Loucy (cell line): ENCODE measurements at regions not wholly inside any gene's neighbourhood (a gene's known extent, or its start where the extent isn't known, plus 50 kb on each side); places are given as distances from the start of the nearest gene placed in this dataset.
"Not testable (repeated sequence)": the region's sequence is repeated elsewhere in the genome, so short reads cannot be mapped to it uniquely, and the experiment has no call there.

Source experiments
- H2AFZ ChIP-seq: fragments of 200-600 bp; sonication (generic); 2 replicates; pipeline ENCODE4 v1.6.0; 2016; ENCODE audit warnings: antibody characterized with exemption, mild to moderate bottlenecking, low read length, moderate library complexity
- H3F3A ChIP-seq: fragments of 200-600 bp; 2 replicates; pipeline ENCODE4 v1.6.0; 2016; ENCODE audit warnings: antibody characterized with exemption, low read depth, mild to moderate bottlenecking
- H3K27me3 ChIP-seq: fragments of 200-600 bp; sonication (generic); 2 replicates; pipeline ENCODE4 v1.6.1; 2014; ENCODE audit warnings: low read length, mild to moderate bottlenecking; ENCODE audit not compliant: insufficient read depth, poor library complexity, severe bottlenecking
- H3K36me3 ChIP-seq: fragments of 200-600 bp; sonication (generic); 2 replicates; pipeline ENCODE4 v1.6.1; 2016; ENCODE audit warnings: low read length; ENCODE audit not compliant: insufficient read depth
- H3K4me1 ChIP-seq: fragments of 200-600 bp; sonication (generic); 2 replicates; pipeline ENCODE4 v1.5.1; 2014; ENCODE audit warnings: low read length, mild to moderate bottlenecking; ENCODE audit not compliant: insufficient read depth, poor library complexity, severe bottlenecking
- H3K4me2 ChIP-seq: fragments of 200-600 bp; sonication (generic); 2 replicates; pipeline ENCODE4 v1.6.0; 2014; ENCODE audit warnings: antibody characterized with exemption, low read length, low read depth, mild to moderate bottlenecking; ENCODE audit not compliant: poor library complexity, severe bottlenecking
- H3K4me3 ChIP-seq: fragments of 200-600 bp; sonication (generic); 2 replicates; pipeline ENCODE4 v1.5.1; 2014; ENCODE audit warnings: low read length, mild to moderate bottlenecking, mixed read lengths; ENCODE audit not compliant: poor library complexity, severe bottlenecking
- H3K79me2 ChIP-seq: fragments of 200-600 bp; sonication (generic); 2 replicates; pipeline ENCODE4 v1.6.1; 2014; ENCODE audit warnings: low read length; ENCODE audit not compliant: insufficient read depth
- H3K9ac ChIP-seq: fragments of 200-600 bp; sonication (generic); 2 replicates; pipeline ENCODE4 v1.6.0; 2014; ENCODE audit warnings: mild to moderate bottlenecking, low read depth, low read length, moderate library complexity; ENCODE audit not compliant: poor library complexity, severe bottlenecking
- H3K9me2 ChIP-seq: fragments of 200-600 bp; sonication (generic); replicated peaks from 2 replicates; pipeline ENCODE4 v1.6.1; 2016; ENCODE audit warnings: low read depth, low read length, mixed read lengths
- H3K9me3 ChIP-seq: fragments of 200-600 bp; sonication (generic); 2 replicates; pipeline ENCODE4 v1.6.1; 2014; ENCODE audit warnings: mild to moderate bottlenecking, antibody characterized with exemption, low read length, low read depth; ENCODE audit not compliant: insufficient read depth
- H4K20me1 ChIP-seq: fragments of 200-600 bp; sonication (generic); 2 replicates; pipeline ENCODE4 v1.6.0; 2014; ENCODE audit warnings: antibody characterized with exemption, low read length, mild to moderate bottlenecking; ENCODE audit not compliant: insufficient read depth, poor library complexity, severe bottlenecking
- CTCF ChIP-seq: fragments of 200-600 bp; sonication (generic); conservative IDR thresholded peaks from 2 replicates; pipeline ENCODE4 v1.5.1; 2014; ENCODE audit warnings: mild to moderate bottlenecking, antibody characterized with exemption, low read length
- EZH2phosphoT487 ChIP-seq: fragments of 200-600 bp; IDR thresholded peaks from 2 replicates; pipeline ENCODE4 v1.6.1; 2018; ENCODE audit warnings: antibody characterized with exemption, mild to moderate bottlenecking, moderate library complexity, borderline replicate concordance

- H3K79me2 ChIP-seq = no peaks in the 10 kb centered on the region
- no peak overlapping the region for H3K9ac ChIP-seq
- H4K20me1 ChIP-seq = no peaks in the 10 kb centered on the region
- no peaks in the 10 kb centered on the region for H3F3A ChIP-seq
- H2AFZ ChIP-seq = no peak overlapping the region
- H3K36me3 ChIP-seq = no peaks in the 10 kb centered on the region
- no peaks in the 10 kb centered on the region for H3K4me1 ChIP-seq
- H3K27me3 ChIP-seq = no peaks in the 10 kb centered on the region
- no peak overlapping the region for H3K4me2 ChIP-seq
- no peak overlapping the region for H3K4me3 ChIP-seq
- TF ChIP-seq CTCF (no peak), EZH2phosphoT487 (no peak)
- no peaks in the 10 kb centered on the region for H3K9me2 ChIP-seq
- H3K9me3 ChIP-seq = no peaks in the 10 kb centered on the region
These were observed 85.3 kb upstream of the ZNF608 start for GRCh38 chr5:124831687-124832240.

- Histone ChIP-seq H4K20me1 (no peaks in the 10 kb centered on the region), H3K36me3 (no peaks in the 10 kb centered on the region), H3F3A (no peaks in the 10 kb centered on the region), H3K9me3 (no peaks in the 10 kb centered on the region), H2AFZ (no peak overlapping the region), H3K27me3 (no peaks in the 10 kb centered on the region), H3K9me2 (no peaks in the 10 kb centered on the region), H3K9ac (no peak overlapping the region), H3K4me1 (no peaks in the 10 kb centered on the region), H3K4me2 (no peak overlapping the region), H3K4me3 (no peak overlapping the region), H3K79me2 (no peaks in the 10 kb centered on the region)
- TF ChIP-seq EZH2phosphoT487 = no peak
- no peak for TF ChIP-seq CTCF
These were observed 86.1 kb upstream of the ZNF608 start for GRCh38 chr5:124832510-124832909.

- not testable (repeated sequence) for H2AFZ ChIP-seq, H3F3A ChIP-seq, H3K27me3 ChIP-seq, H3K79me2 ChIP-seq, H3K9me2 ChIP-seq, H3K9me3 ChIP-seq, H4K20me1 ChIP-seq, H3K4me2 ChIP-seq, H3K4me1 ChIP-seq, H3K36me3 ChIP-seq, H3K9ac ChIP-seq, H3K4me3 ChIP-seq
These were observed 89.9 kb upstream of the ZNF608 start for GRCh38 chr5:124836314-124836713.

GRCh38 chr5:124839371-124839998, 93.0 kb upstream of the ZNF608 start:
- TF ChIP-seq EZH2phosphoT487 (no peak), CTCF (no peak)
- Histone ChIP-seq H4K20me1 (no peaks in the 10 kb centered on the region), H3K9ac (no peak overlapping the region), H2AFZ (no peak overlapping the region), H3F3A (no peaks in the 10 kb centered on the region), H3K27me3 (no peaks in the 10 kb centered on the region), H3K9me2 (no peaks in the 10 kb centered on the region), H3K4me1 (no peaks in the 10 kb centered on the region), H3K4me2 (no peak overlapping the region), H3K79me2 (no peaks in the 10 kb centered on the region), H3K36me3 (no peaks in the 10 kb centered on the region), H3K9me3 (no peaks in the 10 kb centered on the region), H3K4me3 (no peak overlapping the region)
